ENCODE measurements at regions not wholly inside any gene's neighbourhood (a gene's known extent, or its start where the extent isn't known, plus 50 kb on each side); places are given as distances from the start of the nearest gene placed in this dataset.
A peak's percentile ranks its signal among the peaks of the same experiment; 100 is the strongest.

DNA sequence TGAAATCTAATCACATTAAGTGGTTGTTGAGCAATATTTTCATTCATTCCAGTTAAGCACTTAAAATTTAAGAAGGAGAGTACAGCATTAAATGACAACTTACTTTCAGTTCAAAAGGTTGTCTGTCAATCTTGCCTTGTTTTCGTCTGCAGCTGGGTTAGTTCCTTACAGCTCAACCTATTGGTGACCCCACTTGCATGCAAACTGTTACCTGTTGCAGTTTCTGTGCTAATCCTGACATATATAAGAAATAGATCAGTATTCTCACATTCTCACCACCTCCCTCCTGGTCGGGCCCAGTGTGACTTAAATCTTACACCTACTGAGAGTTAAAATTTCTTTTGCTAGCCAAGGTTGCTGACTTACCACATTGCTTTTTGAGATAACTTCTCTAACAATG, 191.8 kb upstream of the SMC2 start:
- H3K4me1 Mint-ChIP-seq: no peaks in the 10 kb centered on the region
- peaks cover 3% of the 10 kb centered on the region for H3K9me3 Mint-ChIP-seq
- H3K36me3 Mint-ChIP-seq: no peaks in the 10 kb centered on the region
- H3K27ac Mint-ChIP-seq: no peak overlapping the region
- DNase-seq (ENCODE audit: low spot score in 2 of 2): no peak
- no peak overlapping the region for H3K4me3 Mint-ChIP-seq
- ATAC-seq: no peak

DNA sequence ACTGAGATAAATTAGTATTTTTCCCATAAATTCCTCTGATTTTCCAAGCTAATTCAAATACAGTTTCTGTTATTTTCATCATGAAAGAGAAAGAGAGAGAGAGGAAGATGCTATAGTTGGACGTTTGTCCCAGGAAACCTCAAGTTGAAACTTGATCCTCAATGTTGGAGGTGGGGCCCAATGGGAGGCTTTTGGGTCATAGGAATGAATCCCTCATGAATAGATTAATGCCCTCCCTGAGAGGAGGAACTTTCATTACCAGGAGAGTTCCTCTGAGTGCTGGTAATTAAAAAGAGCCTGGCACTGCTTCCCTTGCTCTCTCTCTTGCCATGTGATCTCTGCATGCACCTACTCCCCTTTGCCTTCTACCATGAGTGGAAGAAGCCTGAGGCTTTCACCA, 189.9 kb upstream of the SMC2 start:
- ATAC-seq (no peak), DNase-seq (ENCODE audit: low spot score in 2 of 2) (no peak)
- Mint-ChIP-seq H3K4me1 (no peaks in the 10 kb centered on the region), H3K27ac (no peak overlapping the region), H3K9me3 (peaks cover 3% of the 10 kb centered on the region), H3K4me3 (no peak overlapping the region), H3K36me3 (no peaks in the 10 kb centered on the region)

GRCh38 chr9:103913899-103914298, 180.2 kb upstream of the SMC2 start:
- Mint-ChIP-seq H3K4me3 (no peak overlapping the region), H3K36me3 (no peaks in the 10 kb centered on the region), H3K27ac (no peak overlapping the region), H3K4me1 (no peaks in the 10 kb centered on the region), H3K9me3 (no peaks in the 10 kb centered on the region)
- DNase-seq (ENCODE audit: low spot score in 2 of 2) (no peak), ATAC-seq (no peak)

DNA sequence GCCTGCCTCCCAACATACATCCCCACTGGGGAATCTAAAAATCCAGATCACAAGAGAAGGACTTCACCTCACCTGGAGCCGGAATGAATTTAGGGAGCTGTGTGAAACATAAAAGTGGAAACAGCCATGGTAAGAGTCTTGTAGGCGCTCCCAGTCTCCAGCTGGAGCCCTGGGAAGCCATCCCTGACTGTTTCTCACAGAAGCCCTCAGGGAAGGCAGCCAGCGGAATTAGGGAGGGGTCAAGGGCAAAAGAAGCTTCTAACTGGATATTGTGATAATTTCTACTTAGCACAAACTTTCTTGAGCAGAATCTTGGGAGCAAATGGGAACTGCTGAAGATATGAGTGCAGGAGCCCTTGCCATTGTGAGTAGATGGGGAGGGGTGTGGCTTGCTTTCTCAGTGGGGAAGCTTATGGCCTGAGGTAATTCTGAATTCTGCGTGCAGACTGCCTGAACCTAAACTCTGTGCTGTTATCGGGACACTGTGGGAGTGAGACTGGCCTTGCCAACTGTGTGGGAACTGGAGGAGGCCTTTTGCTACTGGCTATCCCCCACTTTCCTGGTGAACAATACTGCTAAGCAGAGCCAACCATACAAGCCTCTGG, 174.4 kb upstream of the SMC2 start:
- Mint-ChIP-seq H3K36me3 (no peaks in the 10 kb centered on the region), H3K27ac (no peak overlapping the region), H3K4me3 (no peak overlapping the region), H3K9me3 (no peaks in the 10 kb centered on the region), H3K4me1 (no peaks in the 10 kb centered on the region)
- ATAC-seq (no peak), DNase-seq (ENCODE audit: low spot score in 2 of 2) (no peak)

DNA sequence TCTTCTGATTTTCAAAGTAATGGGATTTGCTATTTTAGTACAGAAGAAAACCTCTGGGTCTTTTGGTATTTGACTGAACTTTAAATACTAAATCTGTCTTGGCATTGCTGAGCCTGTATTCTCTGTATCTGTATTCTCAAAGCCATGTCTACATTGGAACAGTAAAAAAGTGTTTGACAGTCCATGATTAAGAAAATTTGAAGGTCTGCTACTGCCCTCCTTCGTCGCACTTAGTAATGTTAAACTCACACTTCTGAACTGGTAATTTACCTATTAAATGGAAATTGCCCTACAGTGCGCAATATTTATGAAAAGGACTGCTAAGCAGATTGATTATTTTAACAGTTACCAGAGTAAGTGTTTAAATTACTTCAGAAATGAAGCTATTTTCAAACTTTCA, 165.7 kb upstream of the SMC2 start:
- no peaks in the 10 kb centered on the region for H3K36me3 Mint-ChIP-seq
- DNase-seq (ENCODE audit: low spot score in 2 of 2) (no peak), ATAC-seq (no peak)
- no peak overlapping the region for H3K4me3 Mint-ChIP-seq
- H3K9me3 Mint-ChIP-seq: no peaks in the 10 kb centered on the region
- no peak overlapping the region for H3K27ac Mint-ChIP-seq
- no peaks in the 10 kb centered on the region for H3K4me1 Mint-ChIP-seq

DNA sequence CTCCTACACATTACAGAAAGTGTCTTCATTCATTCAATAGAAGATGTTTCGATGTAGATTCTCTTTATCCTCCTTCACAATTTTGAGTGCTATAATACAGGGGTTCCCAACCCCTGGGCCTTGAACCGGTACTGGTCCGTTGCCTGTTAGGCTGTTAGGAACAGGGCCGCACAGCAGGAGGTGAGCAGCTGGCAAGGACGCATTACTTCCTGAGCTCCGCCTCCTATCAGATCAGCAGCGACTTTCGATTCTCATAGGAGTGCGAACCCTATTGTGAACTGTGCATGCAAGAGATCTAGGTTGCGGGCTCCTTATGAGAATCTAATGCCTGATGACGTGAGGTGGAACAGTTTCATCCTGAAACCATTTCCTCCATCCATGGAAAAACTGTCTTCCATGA, 153.0 kb upstream of the SMC2 start:
- no peak overlapping the region for H3K27ac Mint-ChIP-seq
- no peaks in the 10 kb centered on the region for H3K36me3 Mint-ChIP-seq
- H3K9me3 Mint-ChIP-seq: peaks cover 5% of the 10 kb centered on the region
- ATAC-seq (no peak), DNase-seq (ENCODE audit: low spot score in 2 of 2) (no peak)
- H3K4me1 Mint-ChIP-seq: no peaks in the 10 kb centered on the region
- no peak overlapping the region for H3K4me3 Mint-ChIP-seq

GRCh38 chr9:103942200-103942599, 151.9 kb upstream of the SMC2 start:
- no peak overlapping the region for H3K27ac Mint-ChIP-seq
- DNase-seq (ENCODE audit: low spot score in 2 of 2): no peak
- no peak for ATAC-seq
- no peak overlapping the region for H3K4me3 Mint-ChIP-seq
- H3K4me1 Mint-ChIP-seq: no peaks in the 10 kb centered on the region
- peaks cover 5% of the 10 kb centered on the region for H3K9me3 Mint-ChIP-seq
- H3K36me3 Mint-ChIP-seq: no peaks in the 10 kb centered on the region

DNA sequence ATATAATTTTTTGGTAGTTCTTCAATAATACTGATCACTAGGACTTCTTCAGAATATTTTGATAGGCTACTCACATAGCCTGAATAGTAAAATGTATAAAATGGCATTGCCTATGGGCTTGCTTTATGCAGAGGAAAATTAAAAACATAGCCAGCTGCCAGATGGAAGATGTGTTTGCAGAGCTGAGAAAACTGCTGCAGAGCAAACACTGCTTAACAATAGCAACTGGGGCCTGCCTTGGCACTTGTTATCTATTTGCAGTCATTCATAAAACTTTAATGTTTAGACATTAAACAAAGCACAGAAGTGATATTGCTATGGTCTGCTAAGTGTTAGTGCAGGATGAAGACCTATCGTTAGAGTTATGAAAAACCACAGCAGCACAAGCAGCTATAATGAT, 151.5 kb upstream of the SMC2 start:
- H3K27ac Mint-ChIP-seq: no peak overlapping the region
- ATAC-seq: no peak
- no peak overlapping the region for H3K4me3 Mint-ChIP-seq
- H3K9me3 Mint-ChIP-seq: peaks cover 5% of the 10 kb centered on the region
- H3K4me1 Mint-ChIP-seq: no peaks in the 10 kb centered on the region
- DNase-seq (ENCODE audit: low spot score in 2 of 2): no peak
- no peaks in the 10 kb centered on the region for H3K36me3 Mint-ChIP-seq

DNA sequence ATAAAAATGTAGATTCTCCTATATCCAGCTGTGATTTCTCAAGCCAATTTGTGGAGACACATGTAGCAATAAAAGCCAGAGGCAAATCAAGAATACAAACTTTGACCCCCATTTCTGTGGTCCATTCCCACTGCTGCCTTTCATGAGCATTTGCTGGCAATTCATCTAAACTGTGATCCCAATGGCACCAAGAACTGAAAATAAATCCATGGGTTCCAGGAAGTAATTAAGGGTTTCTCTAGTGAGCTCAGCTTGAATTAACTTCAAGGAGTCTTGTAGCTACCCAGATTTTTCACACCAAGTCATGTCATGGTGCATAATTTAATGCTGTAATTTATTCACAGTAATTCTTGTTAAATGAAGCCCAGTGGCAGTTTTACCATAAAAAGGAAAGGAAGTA, 145.0 kb upstream of the SMC2 start:
- DNase-seq (ENCODE audit: low spot score in 2 of 2): no peak
- no peak for ATAC-seq
- no peak overlapping the region for H3K27ac Mint-ChIP-seq
- H3K4me1 Mint-ChIP-seq: no peaks in the 10 kb centered on the region
- no peaks in the 10 kb centered on the region for H3K36me3 Mint-ChIP-seq
- H3K4me3 Mint-ChIP-seq: no peak overlapping the region
- H3K9me3 Mint-ChIP-seq: peaks cover 5% of the 10 kb centered on the region

DNA sequence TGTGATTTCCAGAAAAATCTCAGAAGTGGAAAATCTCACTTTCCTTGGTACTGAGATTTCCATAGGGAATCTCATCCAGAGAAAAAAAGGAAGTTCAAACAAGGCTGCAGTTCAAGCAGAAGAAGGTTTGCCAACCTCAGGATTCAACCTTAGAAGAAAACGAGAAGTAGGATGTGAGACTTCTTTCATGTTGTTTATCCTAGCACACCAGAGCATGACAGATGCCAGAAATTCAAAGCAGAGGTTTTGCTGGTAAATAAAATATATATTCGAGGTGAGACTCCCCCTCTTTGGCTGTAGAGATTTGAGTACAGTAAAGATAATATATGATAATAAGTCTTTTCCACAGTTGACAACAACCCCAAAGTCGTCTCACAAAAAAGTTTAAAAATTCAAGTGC, 116.9 kb upstream of the SMC2 start:
- Mint-ChIP-seq H3K9me3 (no peaks in the 10 kb centered on the region), H3K4me3 (no peak overlapping the region), H3K27ac (no peak overlapping the region), H3K36me3 (no peaks in the 10 kb centered on the region), H3K4me1 (no peaks in the 10 kb centered on the region)
- ATAC-seq: no peak
- DNase-seq (ENCODE audit: low spot score in 2 of 2): no peak

GRCh38 chr9:103978396-103978795, 115.7 kb upstream of the SMC2 start:
- Mint-ChIP-seq H3K27ac (no peak overlapping the region), H3K4me1 (no peaks in the 10 kb centered on the region), H3K36me3 (no peaks in the 10 kb centered on the region), H3K9me3 (no peaks in the 10 kb centered on the region), H3K4me3 (no peak overlapping the region)
- DNase-seq (ENCODE audit: low spot score in 2 of 2): no peak
- ATAC-seq: no peak

DNA sequence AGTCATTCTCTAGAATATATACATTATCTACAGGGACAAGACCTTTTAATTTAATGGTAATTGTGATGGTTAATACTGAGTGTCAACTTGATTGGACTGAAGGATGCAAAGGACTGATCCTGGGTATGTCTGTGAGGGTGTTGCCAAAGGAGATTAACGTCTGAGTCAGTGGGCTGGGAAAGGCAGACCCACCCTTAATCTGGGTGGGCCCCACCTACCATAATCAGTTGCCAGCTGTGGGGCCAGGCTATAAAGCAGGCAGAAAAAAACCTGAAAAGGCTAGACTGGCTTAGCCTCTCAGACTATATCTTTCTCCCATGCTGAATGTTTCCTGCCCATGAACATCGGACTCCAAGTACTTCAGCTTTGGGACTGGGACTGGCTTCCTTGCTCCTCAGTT, 112.2 kb upstream of the SMC2 start:
- Mint-ChIP-seq H3K4me1 (no peaks in the 10 kb centered on the region), H3K27ac (no peak overlapping the region), H3K4me3 (no peak overlapping the region), H3K36me3 (no peaks in the 10 kb centered on the region), H3K9me3 (no peaks in the 10 kb centered on the region)
- no peak for ATAC-seq
- no peak for DNase-seq (ENCODE audit: low spot score in 2 of 2)

- DNase-seq (ENCODE audit: low spot score in 2 of 2): no peak
Observed at GRCh38 chr9:103985077-103985476, 109.0 kb upstream of the SMC2 start.

GRCh38 chr9:103988821-103989220, 105.3 kb upstream of the SMC2 start:
- Mint-ChIP-seq H3K36me3 (no peaks in the 10 kb centered on the region), H3K27ac (no peak overlapping the region), H3K4me3 (no peak overlapping the region), H3K9me3 (no peaks in the 10 kb centered on the region), H3K4me1 (peaks cover 6% of the 10 kb centered on the region)
- DNase-seq (ENCODE audit: low spot score in 2 of 2) (no peak), ATAC-seq (no peak)

More at GRCh38 chr9:103985077-103985476, 109.0 kb upstream of the SMC2 start:
- Mint-ChIP-seq H3K4me1 (no peaks in the 10 kb centered on the region), H3K27ac (no peak overlapping the region), H3K36me3 (no peaks in the 10 kb centered on the region), H3K9me3 (no peaks in the 10 kb centered on the region), H3K4me3 (no peak overlapping the region)
- ATAC-seq: no peak

DNA sequence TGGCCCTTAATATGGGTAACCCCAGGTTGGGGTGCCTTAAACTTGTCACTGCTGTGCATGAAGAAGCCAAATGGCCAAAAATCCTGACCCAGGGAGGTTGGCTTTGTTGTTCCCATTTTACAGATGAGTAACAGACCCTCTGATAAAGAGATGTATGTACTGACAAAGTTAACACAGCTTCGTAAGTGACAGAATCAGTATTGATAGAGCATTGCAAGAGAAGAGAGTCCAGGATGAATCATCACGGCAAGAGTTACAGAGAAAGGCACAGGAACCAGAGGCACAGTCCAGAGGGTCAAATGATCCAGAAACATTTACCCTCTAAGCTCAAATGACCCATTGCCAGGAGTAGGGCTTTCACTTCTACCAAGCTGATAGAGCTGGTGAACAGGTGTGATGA, 103.8 kb upstream of the SMC2 start:
- H3K27ac Mint-ChIP-seq: no peak overlapping the region
- H3K36me3 Mint-ChIP-seq: no peaks in the 10 kb centered on the region
- H3K9me3 Mint-ChIP-seq: no peaks in the 10 kb centered on the region
- H3K4me3 Mint-ChIP-seq: peak overlapping the region; percentile 11
- peaks cover 6% of the 10 kb centered on the region for H3K4me1 Mint-ChIP-seq
- ATAC-seq (peak; percentile 60), DNase-seq (ENCODE audit: low spot score in 2 of 2) (no peak)

DNA sequence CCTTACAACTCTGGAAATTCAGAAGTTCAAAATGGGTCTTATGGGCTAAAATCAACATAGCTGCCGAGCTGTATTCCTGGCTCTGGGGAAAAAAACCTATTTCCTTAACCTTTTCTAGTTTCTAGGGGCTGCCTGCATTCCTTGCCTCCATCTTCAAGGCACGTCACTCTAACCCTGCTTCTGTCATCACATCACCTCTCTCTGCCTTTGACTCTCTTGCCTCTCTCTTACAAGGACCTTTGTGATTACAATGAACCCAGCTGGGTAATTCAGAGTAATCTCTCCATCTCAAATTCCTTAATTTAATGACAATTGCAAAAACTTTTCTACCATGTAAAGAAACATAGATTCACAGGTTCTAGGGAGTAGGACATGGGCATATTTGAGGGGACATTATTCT, 103.1 kb upstream of the SMC2 start:
- Mint-ChIP-seq H3K27ac (peak overlapping the region; percentile 87), H3K9me3 (no peaks in the 10 kb centered on the region), H3K4me3 (no peak overlapping the region), H3K4me1 (peaks cover 6% of the 10 kb centered on the region), H3K36me3 (no peaks in the 10 kb centered on the region)
- DNase-seq (ENCODE audit: low spot score in 2 of 2) (no peak), ATAC-seq (no peak)

DNA sequence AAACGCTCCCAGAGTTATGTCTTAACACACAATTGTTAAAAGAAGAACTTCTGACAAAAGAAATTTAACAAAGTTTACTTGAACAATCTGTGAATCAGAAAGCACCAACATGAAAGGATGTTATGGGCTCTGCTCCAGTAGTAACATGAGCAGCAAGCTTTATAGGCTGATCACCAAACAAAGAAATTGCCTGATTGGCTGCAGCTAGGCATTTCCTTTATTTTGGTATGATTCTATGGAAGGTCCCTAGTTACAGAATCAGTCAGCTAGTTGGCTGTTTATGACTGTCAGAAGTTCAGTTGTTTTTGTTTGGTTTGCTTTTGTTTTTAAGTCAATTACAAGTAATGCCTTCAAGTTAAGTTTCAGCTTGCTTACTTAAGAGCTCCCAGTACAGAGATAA, 102.4 kb upstream of the SMC2 start:
- H3K9me3 Mint-ChIP-seq: no peaks in the 10 kb centered on the region
- ATAC-seq: peak; percentile 88
- H3K27ac Mint-ChIP-seq: peak overlapping the region; percentile 87
- H3K4me3 Mint-ChIP-seq: peak overlapping the region; percentile 13
- peaks cover 6% of the 10 kb centered on the region for H3K4me1 Mint-ChIP-seq
- H3K36me3 Mint-ChIP-seq: no peaks in the 10 kb centered on the region
- peak in 1 of 2 donors; percentile 48 for DNase-seq (ENCODE audit: low spot score in 2 of 2)
